Gastroesophageal sphincter (tissue), 4 donors: ENCODE measurements at regions not wholly inside any gene's neighbourhood (a gene's known extent, or its start where the extent isn't known, plus 50 kb on each side); places are given as distances from the start of the nearest gene placed in this dataset.

ENCODE experiments used
- ATAC-seq: fragments of 150-250 bp; one replicate; pipeline ENCODE4 v1.9.1; 2016; ENCODE audit warnings: mild to moderate bottlenecking, moderate library complexity
- H3K27ac ChIP-seq, 4 donors: fragments of 200-600 bp; sonication (generic) in 3 of 4; 1 replicate in 3 of 4; 2 replicates in 1 of 4; pipeline ENCODE4 v1.5.1; 2016 to 2019
- H3K27me3 ChIP-seq: fragments of 200-600 bp; sonication (generic); one replicate; pipeline ENCODE4 v1.5.1; 2019
- H3K36me3 ChIP-seq, 2 donors: fragments of 200-600 bp; sonication (generic); one replicate each; pipeline ENCODE4 v1.5.1; 2019; ENCODE audit warnings: control low read depth in 1 of 2
- H3K4me1 ChIP-seq, 3 donors: fragments of 200-600 bp; sonication (generic); 1 replicate in 2 of 3; 2 replicates in 1 of 3; pipeline ENCODE4 v1.5.1; 2016 to 2019; ENCODE audit warnings: control low read depth in 2 of 3
- H3K4me3 ChIP-seq, 2 donors: fragments of 200-600 bp; sonication (generic); one replicate each; pipeline ENCODE4 v1.5.1; 2019; ENCODE audit warnings: mild to moderate bottlenecking in 1 of 2, moderate library complexity in 1 of 2
- H3K9me3 ChIP-seq, 3 donors: fragments of 200-600 bp; sonication (generic); one replicate each; pipeline ENCODE4 v1.5.1; 2017 to 2019; ENCODE audit warnings: control low read depth in 2 of 3
- CTCF ChIP-seq, 4 experiments: fragments of 200-600 bp in 2 of 4; fragments of 450-650 bp in 2 of 4; sonication (generic) in 1 of 4; IDR thresholded peaks; one replicate each; pipeline ENCODE4 v1.5.1; 2017 to 2019; ENCODE audit warnings: antibody characterized with exemption in 4 of 4, mild to moderate bottlenecking in 2 of 4, moderate library complexity in 2 of 4
- EP300 ChIP-seq: sonication (generic); formaldehyde crosslinking; IDR thresholded peaks from one replicate; pipeline ENCODE4 v1.6.1; 2017; ENCODE audit warnings: antibody characterized with exemption, mild to moderate bottlenecking
- POLR2A ChIP-seq, 2 donors: fragments of 450-650 bp; IDR thresholded peaks; one replicate each; pipeline ENCODE4 v1.6.1; 2017; ENCODE audit warnings: antibody characterized with exemption in 2 of 2, mild to moderate bottlenecking in 2 of 2, moderate library complexity in 1 of 2
- POLR2AphosphoS5 ChIP-seq: sonication (generic); formaldehyde crosslinking; IDR thresholded peaks from one replicate; pipeline ENCODE4 v1.6.1; 2017; ENCODE audit warnings: antibody characterized with exemption
- WGBS, 2 donors: methylation state at CpG; one replicate each; pipeline ENCODE4 v1.1.5; 2018; ENCODE audit warnings: low coverage in 1 of 2; 5-methylcytosine and 5-hydroxymethylcytosine counted together

- Histone ChIP-seq H3K9me3 (no peaks in the 10 kb centered on the region), H3K27ac (no peak overlapping the region), H3K4me1 (no peaks in the 10 kb centered on the region), H3K4me3 (no peak overlapping the region), H3K27me3 (no peaks in the 10 kb centered on the region), H3K36me3 (no peaks in the 10 kb centered on the region)
- TF ChIP-seq CTCF (IDR thresholded peaks at IDR 0.05) = no peak
- no peak for TF ChIP-seq POLR2A (IDR thresholded peaks at IDR 0.05)
- TF ChIP-seq POLR2AphosphoS5 = no peak
- TF ChIP-seq EP300 = no peak
- ATAC-seq = no peak
- 84 to 88% methylated on average over 2 of the region's 2 CpGs for WGBS, 2 donors
Measured at GRCh38 chr11:25198704-25199103, 701.9 kb downstream of the LUZP2 start.

GRCh38 chr11:25200925-25201324 lies 704.1 kb downstream of the LUZP2 start:
- TF ChIP-seq CTCF (IDR thresholded peaks at IDR 0.05) (no peak), POLR2A (IDR thresholded peaks at IDR 0.05) (no peak), EP300 (no peak), POLR2AphosphoS5 (no peak)
- H3K27ac ChIP-seq = no peak overlapping the region
- 71% methylated on average over 1 of the region's 1 CpG; no CpG with 5 or more reads in 1 of the 2 donors for WGBS, 2 donors
- H3K4me1 ChIP-seq = no peaks in the 10 kb centered on the region
- no peak overlapping the region for H3K4me3 ChIP-seq
- ATAC-seq = no peak
- no peaks in the 10 kb centered on the region for H3K27me3 ChIP-seq
- no peaks in the 10 kb centered on the region for H3K9me3 ChIP-seq
- no peaks in the 10 kb centered on the region for H3K36me3 ChIP-seq

- H3K27ac ChIP-seq = no peak overlapping the region
- no peak overlapping the region for H3K4me3 ChIP-seq
- 81 to 100% methylated on average over 1 of the region's 1 CpG for whole genome bisulfite sequencing, 2 donors
- peaks cover 0 to 12% (median 0%) of the 10 kb centered on the region in 3 donors for H3K9me3 ChIP-seq
- ATAC-seq = no peak
- H3K36me3 ChIP-seq = no peaks in the 10 kb centered on the region
- TF ChIP-seq EP300 (no peak), POLR2AphosphoS5 (no peak), CTCF (IDR thresholded peaks at IDR 0.05) (no peak), POLR2A (IDR thresholded peaks at IDR 0.05) (no peak)
- no peaks in the 10 kb centered on the region for H3K4me1 ChIP-seq
- no peaks in the 10 kb centered on the region for H3K27me3 ChIP-seq
Measured at GRCh38 chr11:25206762-25207161, 709.9 kb downstream of the LUZP2 start.

- TF ChIP-seq CTCF (IDR thresholded peaks at IDR 0.05) (no peak), POLR2A (IDR thresholded peaks at IDR 0.05) (no peak), EP300 (no peak), POLR2AphosphoS5 (no peak)
- Histone ChIP-seq H3K9me3 (peaks cover 0 to 8% (median 0%) of the 10 kb centered on the region in 3 donors), H3K4me1 (no peaks in the 10 kb centered on the region), H3K36me3 (no peaks in the 10 kb centered on the region), H3K27me3 (no peaks in the 10 kb centered on the region), H3K27ac (no peak overlapping the region), H3K4me3 (no peak overlapping the region)
- ATAC-seq = no peak
- 79 to 93% methylated on average over 2 to 3 of the region's 3 CpGs for WGBS, 2 donors
Measured at GRCh38 chr11:25211635-25212254, 714.9 kb downstream of the LUZP2 start.

GRCh38 chr11:25214535-25215176 lies 717.8 kb downstream of the LUZP2 start:
- no peak for ATAC-seq
- TF ChIP-seq EP300 = no peak
- H3K27me3 ChIP-seq = no peaks in the 10 kb centered on the region
- no peaks in the 10 kb centered on the region for H3K4me1 ChIP-seq
- H3K9me3 ChIP-seq = peaks cover 0 to 4% (median 0%) of the 10 kb centered on the region in 3 donors
- H3K27ac ChIP-seq = no peak overlapping the region
- H3K36me3 ChIP-seq = no peaks in the 10 kb centered on the region
- WGBS, 2 donors = 79 to 96% methylated on average over 2 of the region's 2 CpGs
- no peak overlapping the region for H3K4me3 ChIP-seq
